HG03045 (cell line): ENCODE measurements at regions not wholly inside any gene's neighbourhood (a gene's known extent, or its start where the extent isn't known, plus 50 kb on each side); places are given as distances from the start of the nearest gene placed in this dataset.
"Not testable (repeated sequence)": the region's sequence is repeated elsewhere in the genome, so short reads cannot be mapped to it uniquely, and the experiment has no call there.

Experiments used
- ATAC-seq: cut with Tn5 transposase; IDR thresholded peaks from one replicate; pipeline ENCODE4 v1.9.1; 2021; ENCODE audit warnings: mild to moderate bottlenecking, moderate library complexity; ENCODE audit not compliant: unreplicated experiment

- no peak for ATAC-seq
These were observed 233.7 kb downstream of the ENC1 start for GRCh38 chr5:74406844-74407243.

DNA sequence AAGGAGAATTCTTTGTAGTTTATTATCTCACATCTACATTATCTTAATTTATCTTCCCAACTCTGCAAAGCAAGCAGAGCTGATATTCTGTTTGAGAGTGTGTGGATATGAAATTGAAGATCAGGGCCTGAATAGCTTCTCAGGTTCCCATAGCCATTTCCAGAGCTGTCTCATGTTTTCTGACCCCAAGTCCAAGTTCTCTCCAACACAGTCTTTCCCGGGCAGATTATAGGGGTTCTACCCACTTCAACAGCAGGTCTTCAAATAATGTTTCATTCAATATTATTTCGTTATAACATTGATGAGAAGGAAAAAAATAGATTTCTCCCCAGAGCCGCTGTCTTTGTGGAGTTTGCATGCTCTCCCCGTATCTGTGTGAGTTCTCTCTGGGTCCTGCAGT, 234.9 kb downstream of the ENC1 start:
- ATAC-seq: no peak

DNA sequence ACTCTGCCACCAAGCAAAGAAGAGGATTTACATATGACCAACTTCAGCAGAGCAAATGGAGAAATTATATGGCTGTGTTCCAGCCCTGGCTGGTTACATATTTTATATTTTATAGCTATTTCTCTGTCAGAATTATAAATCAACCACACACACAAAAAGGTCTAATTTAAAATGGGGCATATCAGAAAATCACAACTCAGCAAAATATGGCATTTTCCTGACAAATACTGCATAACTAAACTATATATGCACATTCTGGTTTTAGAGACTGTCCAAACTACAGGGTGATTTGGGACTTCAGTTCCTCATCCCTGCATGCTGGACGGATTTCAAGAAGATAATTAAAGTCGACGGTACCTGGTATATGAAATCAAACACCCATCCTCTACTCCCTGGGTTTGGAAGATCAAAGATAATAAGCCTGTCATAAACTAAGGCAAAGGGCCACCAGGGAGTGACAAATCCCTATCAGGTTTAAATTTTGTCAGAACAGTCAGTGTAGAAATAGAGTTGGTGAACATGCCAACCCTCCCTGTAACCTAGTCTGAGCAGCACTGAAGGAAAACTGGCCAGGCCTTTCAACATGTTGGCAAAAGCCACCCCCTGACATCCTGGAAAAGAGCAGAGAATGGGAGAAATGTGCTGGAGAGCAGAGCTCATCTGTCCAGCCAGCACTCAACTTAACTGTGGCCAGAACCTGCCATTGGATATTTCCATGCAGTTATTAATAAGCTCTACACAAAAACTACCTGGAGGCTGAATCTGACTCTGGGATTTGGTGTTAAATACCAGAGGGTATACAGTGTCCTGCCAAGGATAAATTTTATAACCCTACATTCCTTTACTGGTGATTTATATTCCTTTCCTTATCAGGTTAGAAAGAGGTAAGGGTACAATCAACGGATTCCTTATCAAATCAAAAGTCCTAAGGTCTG, 235.7 kb downstream of the ENC1 start:
- no peak for ATAC-seq

DNA sequence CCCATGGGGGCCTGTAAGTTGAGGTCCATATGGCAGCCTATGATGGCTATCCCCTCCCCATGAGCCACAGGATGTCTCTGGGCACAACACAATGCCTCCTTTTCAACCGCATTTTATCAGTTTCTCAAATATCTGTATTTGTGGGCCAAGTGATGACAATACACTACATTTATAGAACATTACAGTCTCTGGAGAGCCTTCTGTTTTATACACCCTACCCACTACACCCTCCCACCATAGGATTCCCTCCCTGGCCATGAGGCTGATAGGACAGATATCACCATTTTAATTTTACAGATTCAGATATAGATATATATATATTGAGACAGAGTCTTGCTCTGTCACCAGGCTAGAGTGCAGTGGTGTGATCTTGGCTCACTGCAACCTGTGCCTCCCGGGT, 236.8 kb downstream of the ENC1 start:
- ATAC-seq: no peak

GRCh38 chr5:74402553-74402952, 238.0 kb downstream of the ENC1 start:
- ATAC-seq: no peak

DNA sequence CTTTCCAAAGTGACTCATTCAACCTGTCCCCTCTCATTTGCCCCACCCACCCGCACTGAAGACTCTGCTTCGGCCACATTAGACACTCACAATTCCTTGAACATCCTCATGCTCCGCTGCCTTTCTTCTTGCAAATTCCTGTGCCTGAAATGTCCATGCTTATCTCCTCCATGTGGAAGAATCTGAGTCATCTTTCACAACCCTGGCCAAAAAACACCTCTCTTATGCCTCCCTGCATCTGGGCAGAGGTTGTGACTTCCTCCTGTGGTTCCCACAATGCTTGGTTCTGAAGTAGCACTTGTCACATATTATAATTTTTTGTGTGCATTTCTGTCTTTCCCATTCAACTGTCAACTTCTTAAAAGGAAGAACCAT, 238.6 kb downstream of the ENC1 start:
- no peak for ATAC-seq

GRCh38 chr5:74401281-74401945, 239.1 kb downstream of the ENC1 start:
- no peak for ATAC-seq

- ATAC-seq: no peak
These were observed 240.5 kb downstream of the ENC1 start for GRCh38 chr5:74400067-74400466.

GRCh38 chr5:74396913-74397622, 243.5 kb downstream of the ENC1 start:
- no peak for ATAC-seq

DNA sequence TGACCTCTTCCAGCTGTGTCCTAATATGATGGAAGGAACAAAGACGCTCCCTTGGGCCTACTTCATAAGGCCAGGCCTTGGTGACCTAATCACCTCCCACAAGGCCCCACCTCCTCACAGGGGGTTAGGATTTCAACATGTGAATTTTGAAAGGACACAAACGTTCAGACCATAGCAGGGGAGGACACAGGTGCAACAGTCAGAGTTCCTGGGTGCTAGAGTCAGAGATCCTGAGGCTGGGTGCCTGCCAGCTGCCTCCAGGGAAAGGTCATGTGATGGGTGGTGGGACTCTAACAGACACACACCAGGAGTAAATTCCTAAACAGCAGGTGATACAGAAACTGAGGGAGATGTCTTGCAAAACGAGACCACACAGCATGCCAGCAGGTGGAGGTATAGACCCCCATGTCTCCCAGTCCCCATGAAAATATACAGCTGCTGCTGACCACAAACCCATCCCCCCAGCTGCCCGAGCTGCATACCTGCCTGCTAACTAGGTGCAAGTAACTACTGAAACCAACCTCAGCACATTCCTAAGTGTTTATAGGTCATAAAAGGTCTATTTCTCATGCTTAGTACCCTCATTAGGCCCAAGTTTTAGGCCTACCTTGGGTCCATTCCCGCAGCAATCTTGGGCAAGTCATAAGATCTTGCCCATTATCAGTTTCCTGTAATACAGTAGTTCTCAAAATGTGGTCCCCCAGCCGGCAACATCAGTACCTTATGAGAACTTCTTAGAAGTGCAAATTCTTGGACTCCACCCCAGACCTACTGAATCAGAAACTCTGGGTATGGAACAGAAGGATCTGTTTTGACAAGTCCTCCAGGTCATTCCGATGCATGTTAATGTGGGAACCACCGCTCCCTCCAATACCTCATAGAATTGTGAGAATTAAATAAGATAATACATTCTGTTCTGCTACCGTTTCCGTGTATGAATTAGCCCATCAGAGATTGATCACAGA, 245.3 kb downstream of the ENC1 start:
- no peak for ATAC-seq

GRCh38 chr5:74394528-74394915, 246.0 kb downstream of the ENC1 start:
- ATAC-seq: no peak

- no peak for ATAC-seq
These were observed 246.6 kb downstream of the ENC1 start for GRCh38 chr5:74393943-74394342.

GRCh38 chr5:74392711-74393351, 247.7 kb downstream of the ENC1 start:
- ATAC-seq: no peak

- no peak for ATAC-seq
These were observed 249.1 kb downstream of the ENC1 start for GRCh38 chr5:74391410-74391809.

- ATAC-seq: no peak
These were observed 249.7 kb downstream of the ENC1 start for GRCh38 chr5:74390822-74391221.

DNA sequence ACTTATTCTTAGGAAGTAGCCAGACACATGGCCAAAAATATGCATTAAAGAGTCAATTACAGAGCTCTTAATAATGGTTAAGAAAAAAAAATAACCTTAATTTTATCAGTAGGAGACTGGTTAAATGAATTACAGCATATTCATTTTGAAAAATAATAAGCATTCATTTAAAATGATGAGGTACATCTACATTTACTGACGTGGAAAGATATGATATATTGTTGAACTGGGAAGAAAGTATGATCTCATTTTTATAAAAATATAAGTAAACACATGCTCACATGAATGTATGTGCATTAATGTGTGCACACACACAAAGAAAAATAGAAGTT, 250.3 kb downstream of the ENC1 start:
- no peak for ATAC-seq

- no peak for ATAC-seq
These were observed 250.8 kb downstream of the ENC1 start for GRCh38 chr5:74389531-74390305.

DNA sequence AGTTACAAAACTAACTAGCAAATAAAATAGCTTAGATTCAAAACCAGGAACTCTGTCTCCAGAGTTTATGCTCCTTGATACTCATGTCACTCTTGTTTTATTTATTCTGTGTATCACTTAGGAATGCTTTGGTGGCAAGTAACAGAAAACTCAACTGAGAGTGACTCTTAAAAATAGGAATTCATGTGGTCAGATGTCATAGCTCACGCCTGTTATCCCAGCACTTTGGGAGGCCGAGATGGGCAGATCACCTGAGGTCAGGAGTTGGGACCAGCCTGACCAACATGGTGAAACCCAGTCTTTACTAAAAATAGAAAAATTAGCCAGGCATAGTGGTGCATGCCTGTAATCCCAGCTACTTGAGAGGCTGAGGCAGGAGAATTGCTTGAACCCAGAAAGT, 252.1 kb downstream of the ENC1 start:
- ATAC-seq: not testable (repeated sequence)

DNA sequence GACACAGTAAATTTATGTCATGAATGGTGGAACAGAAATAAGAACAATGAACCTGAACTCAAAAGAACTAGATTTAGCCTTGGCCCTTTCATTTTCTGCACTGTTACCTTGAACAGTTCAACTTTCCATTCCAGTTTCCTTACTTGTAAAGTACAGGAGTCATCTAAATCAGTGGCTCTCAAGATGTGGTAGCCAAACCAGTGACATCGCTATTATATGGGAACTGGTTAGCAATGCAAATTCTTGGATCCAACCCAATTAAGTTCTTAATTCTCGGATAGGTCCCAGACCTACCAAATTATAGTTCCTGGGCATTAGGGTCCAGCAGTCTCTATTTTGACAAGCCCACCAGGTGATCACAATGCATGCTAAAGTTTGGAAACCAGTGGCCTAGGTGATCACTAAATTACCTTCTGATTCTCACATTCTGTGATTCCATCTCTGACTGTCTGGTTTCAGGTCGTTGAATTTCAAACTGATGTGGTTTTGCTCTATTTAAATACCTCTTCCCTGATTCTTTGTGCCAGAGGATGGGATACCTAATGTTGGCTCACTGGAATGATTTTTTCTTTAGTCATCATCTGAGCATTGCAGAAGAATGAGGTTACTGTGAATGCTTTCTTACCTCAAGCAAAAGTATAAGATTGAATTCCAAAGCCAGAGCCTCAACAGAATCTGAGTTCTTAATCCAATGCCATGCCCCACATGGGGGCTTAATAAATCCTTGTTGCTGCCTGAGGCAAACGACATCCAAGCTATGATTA, 253.8 kb downstream of the ENC1 start:
- ATAC-seq: no peak
